Activated B cell treated with CpG ODN at 0.5 μM for 24 hours (primary cell): ENCODE measurements at regions not wholly inside any gene's neighbourhood (a gene's known extent, or its start where the extent isn't known, plus 50 kb on each side); places are given as distances from the start of the nearest gene placed in this dataset.

Experiments used
- ATAC-seq: fragments of 200-7000 bp; cut with Tn5 transposase; one replicate; pipeline ENCODE4 v1.10.0; 2021; ENCODE audit warnings: low read depth, mild to moderate bottlenecking, moderate library complexity
- CTCF ChIA-PET: fragments of 350-600 bp; sonication (Branson Sonifier 250); formaldehyde crosslinking; loops from one replicate; lab custom pipeline; 2021; ENCODE audit warnings: antibody characterized with exemption; lab: Charles Lee
- POLR2A ChIA-PET: fragments of 350-600 bp; sonication (Branson Sonifier 250); formaldehyde crosslinking; loops from one replicate; lab custom pipeline; 2021; ENCODE audit warnings: antibody characterized with exemption; lab: Charles Lee
- DNase-seq: peaks from one replicate; pipeline ENCODE4 v3.0.0; 2022
- H3K27ac Mint-ChIP-seq: one replicate; pipeline ENCODE4 v1.8.0; 2020; ENCODE audit warnings: mixed read lengths
- H3K27me3 Mint-ChIP-seq: one replicate; pipeline ENCODE4 v1.8.0; 2021; ENCODE audit warnings: mixed read lengths
- H3K36me3 Mint-ChIP-seq: one replicate; pipeline ENCODE4 v1.8.0; 2021; ENCODE audit warnings: low read depth, mixed read lengths
- H3K4me1 Mint-ChIP-seq: one replicate; pipeline ENCODE4 v1.8.0; 2021; ENCODE audit warnings: mixed read lengths
- H3K4me3 Mint-ChIP-seq: one replicate; pipeline ENCODE4 v1.8.0; 2020; ENCODE audit warnings: mild to moderate bottlenecking, mixed read lengths
- H3K9me3 Mint-ChIP-seq: one replicate; pipeline ENCODE4 v1.8.0; 2020; ENCODE audit warnings: mixed read lengths
- intact Hi-C: fragments of 100-400 bp; cut with micrococcal nuclease; formaldehyde crosslinking; loops from one replicate; pipeline ENCODE4 v1.15.1; 2024
- TF ChIP-seq, protein P1 (sequence below): fragments of 200-600 bp; IDR thresholded peaks from one replicate; pipeline ENCODE4 v1.8.0; 2022; ENCODE audit warnings: antibody characterized with exemption, mild to moderate bottlenecking

DNA sequence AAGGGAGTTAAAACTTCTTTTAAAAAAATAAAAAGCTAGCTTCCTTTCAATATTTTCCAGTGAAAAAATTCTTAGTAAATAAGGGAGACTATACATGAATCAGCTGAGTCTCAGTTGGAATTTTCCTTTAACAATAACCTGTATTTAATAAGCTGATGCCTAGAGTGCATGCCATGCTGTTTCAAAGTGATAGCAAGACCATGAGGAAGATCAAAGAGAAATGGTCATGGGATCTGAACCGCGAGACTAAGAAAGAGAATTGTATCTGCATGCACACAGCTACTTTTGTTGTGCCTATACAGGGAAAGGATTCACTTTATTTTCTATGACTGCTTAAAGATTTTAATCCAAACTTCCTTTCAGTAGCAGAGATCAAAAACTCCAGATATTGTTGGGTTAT, 2217.0 kb downstream of the MAT2B start:
- H3K4me1 Mint-ChIP-seq = no peaks in the 10 kb centered on the region
- DNase-seq (no peak), ATAC-seq (no peak)
- no peak overlapping the region for H3K27ac Mint-ChIP-seq
- H3K27me3 Mint-ChIP-seq = no peaks in the 10 kb centered on the region
- ChIA-PET CTCF (no interaction called here), POLR2A (no interaction called here)
- H3K9me3 Mint-ChIP-seq = peaks cover 6% of the 10 kb centered on the region
- intact Hi-C loops = no loop called here
- H3K4me3 Mint-ChIP-seq = no peak overlapping the region
- no peaks in the 10 kb centered on the region for H3K36me3 Mint-ChIP-seq
- TF ChIP-seq, protein P1, sequence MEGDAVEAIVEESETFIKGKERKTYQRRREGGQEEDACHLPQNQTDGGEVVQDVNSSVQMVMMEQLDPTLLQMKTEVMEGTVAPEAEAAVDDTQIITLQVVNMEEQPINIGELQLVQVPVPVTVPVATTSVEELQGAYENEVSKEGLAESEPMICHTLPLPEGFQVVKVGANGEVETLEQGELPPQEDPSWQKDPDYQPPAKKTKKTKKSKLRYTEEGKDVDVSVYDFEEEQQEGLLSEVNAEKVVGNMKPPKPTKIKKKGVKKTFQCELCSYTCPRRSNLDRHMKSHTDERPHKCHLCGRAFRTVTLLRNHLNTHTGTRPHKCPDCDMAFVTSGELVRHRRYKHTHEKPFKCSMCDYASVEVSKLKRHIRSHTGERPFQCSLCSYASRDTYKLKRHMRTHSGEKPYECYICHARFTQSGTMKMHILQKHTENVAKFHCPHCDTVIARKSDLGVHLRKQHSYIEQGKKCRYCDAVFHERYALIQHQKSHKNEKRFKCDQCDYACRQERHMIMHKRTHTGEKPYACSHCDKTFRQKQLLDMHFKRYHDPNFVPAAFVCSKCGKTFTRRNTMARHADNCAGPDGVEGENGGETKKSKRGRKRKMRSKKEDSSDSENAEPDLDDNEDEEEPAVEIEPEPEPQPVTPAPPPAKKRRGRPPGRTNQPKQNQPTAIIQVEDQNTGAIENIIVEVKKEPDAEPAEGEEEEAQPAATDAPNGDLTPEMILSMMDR = no peak

DNA sequence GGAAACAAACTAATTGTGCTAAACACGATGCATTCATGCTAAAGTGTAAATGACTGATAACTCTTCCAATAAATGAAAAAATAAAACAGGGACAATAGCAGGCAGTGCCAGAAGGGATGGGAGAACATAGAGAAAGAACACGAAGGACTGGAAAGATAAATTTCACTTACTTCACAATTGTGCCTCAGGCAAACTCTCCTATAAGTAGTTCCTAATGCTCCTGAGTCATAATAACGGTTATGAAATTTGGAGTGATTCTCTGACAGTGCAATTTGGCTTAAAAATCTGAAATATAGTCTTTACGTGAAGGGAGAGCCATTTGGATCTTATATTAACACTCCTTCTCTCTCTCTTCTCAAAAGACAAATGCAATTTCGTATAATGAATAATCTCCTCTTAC, 2218.5 kb downstream of the MAT2B start:
- ATAC-seq (no peak), DNase-seq (no peak)
- ChIA-PET POLR2A (no interaction called here), CTCF (no interaction called here)
- intact Hi-C loops = no loop called here
- Mint-ChIP-seq H3K4me1 (no peaks in the 10 kb centered on the region), H3K27ac (no peak overlapping the region), H3K36me3 (no peaks in the 10 kb centered on the region), H3K4me3 (no peak overlapping the region), H3K27me3 (no peaks in the 10 kb centered on the region), H3K9me3 (peaks cover 6% of the 10 kb centered on the region)
- TF ChIP-seq, protein P1 = no peak

DNA sequence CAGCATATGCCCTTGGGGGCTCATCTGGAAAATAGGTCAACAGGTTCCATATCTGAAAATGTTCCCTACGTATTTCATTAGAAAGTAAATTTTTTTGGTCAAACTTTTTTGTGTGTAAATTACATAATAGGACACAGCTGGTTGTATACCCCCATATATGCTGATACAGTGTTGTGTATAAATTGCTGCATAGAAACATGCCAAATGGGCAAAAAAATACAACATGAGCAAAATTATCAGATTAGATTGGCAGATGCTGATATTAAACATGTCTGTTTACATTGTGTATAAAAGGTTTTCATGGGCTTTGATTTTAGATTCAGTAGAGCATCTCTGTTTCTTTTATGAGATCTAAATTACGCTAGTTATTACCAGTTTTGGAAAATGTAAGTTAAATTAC, 2223.0 kb downstream of the MAT2B start:
- DNase-seq (no peak), ATAC-seq (no peak)
- H3K9me3 Mint-ChIP-seq = peaks cover 10% of the 10 kb centered on the region
- ChIA-PET CTCF (no interaction called here), POLR2A (no interaction called here)
- no peak overlapping the region for H3K27ac Mint-ChIP-seq
- intact Hi-C loops = no loop called here
- H3K4me3 Mint-ChIP-seq = no peak overlapping the region
- H3K27me3 Mint-ChIP-seq = no peaks in the 10 kb centered on the region
- TF ChIP-seq, protein P1 = no peak
- H3K4me1 Mint-ChIP-seq = no peaks in the 10 kb centered on the region
- no peaks in the 10 kb centered on the region for H3K36me3 Mint-ChIP-seq

DNA sequence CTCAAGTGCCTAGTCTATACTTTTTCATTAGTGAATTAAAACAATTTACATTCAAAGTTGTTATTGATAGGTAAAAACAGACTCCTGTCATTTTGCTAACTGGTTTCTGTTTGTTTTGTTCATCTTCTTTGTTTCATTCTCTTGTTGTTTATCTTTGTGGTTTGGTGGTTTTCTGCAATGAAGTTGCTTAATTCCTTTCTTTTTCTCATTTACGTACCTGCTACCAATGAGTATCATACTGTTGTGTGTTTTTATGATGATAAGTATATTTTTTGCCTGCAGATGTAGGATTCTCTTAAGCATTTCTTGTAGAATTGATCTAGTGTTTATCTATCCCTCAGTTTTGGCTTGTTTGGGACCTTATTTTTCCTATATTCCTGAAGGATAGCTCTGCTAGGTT, 2230.0 kb downstream of the MAT2B start:
- no peak for ATAC-seq
- Mint-ChIP-seq H3K4me3 (no peak overlapping the region), H3K9me3 (peaks cover 15% of the 10 kb centered on the region), H3K4me1 (no peaks in the 10 kb centered on the region), H3K36me3 (no peaks in the 10 kb centered on the region), H3K27me3 (no peaks in the 10 kb centered on the region), H3K27ac (no peak overlapping the region)
- intact Hi-C loops = no loop called here
- DNase-seq = no peak
- ChIA-PET CTCF (no interaction called here), POLR2A (no interaction called here)
- TF ChIP-seq, protein P1 = no peak

DNA sequence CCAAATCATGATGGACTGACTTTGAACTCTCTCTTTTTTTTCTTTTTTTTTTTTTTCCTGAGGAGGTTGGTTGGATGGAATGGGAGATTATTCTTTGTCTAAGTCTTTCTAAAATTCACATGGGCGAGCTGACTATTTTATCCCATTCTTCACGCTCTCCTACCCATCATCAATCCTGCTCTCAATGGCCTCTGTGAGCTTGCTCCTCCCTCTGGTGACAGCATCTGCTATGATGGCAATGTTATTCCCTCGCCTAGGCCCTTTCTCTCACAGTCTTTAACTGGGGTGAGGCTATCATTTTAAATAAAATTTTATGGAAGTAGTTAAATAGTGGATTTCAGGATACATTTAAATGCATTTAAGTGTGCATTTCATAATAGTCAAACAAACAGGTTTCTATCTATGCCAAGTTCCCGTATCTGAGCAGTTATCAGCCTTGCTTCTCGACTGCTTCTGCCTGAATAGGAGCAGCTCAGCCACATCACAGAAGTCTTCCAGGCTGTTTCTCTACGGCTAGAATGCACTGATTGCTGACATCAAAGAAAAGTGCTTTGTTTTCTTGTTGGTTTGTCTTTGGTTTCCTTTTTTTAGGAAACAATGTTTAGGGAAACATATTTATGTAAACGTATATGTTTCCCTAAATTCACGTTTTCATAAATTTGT, 2233.8 kb downstream of the MAT2B start:
- no peak overlapping the region for H3K27ac Mint-ChIP-seq
- H3K36me3 Mint-ChIP-seq = no peaks in the 10 kb centered on the region
- no peaks in the 10 kb centered on the region for H3K4me1 Mint-ChIP-seq
- H3K9me3 Mint-ChIP-seq = peaks cover 12% of the 10 kb centered on the region
- ChIA-PET CTCF (no interaction called here), POLR2A (no interaction called here)
- DNase-seq (no peak), ATAC-seq (no peak)
- H3K4me3 Mint-ChIP-seq = no peak overlapping the region
- H3K27me3 Mint-ChIP-seq = no peaks in the 10 kb centered on the region
- intact Hi-C loops = no loop called here
- TF ChIP-seq, protein P1 = no peak
